Osteocyte (in vitro differentiated cells): ENCODE measurements at regions not wholly inside any gene's neighbourhood (a gene's known extent, or its start where the extent isn't known, plus 50 kb on each side); places are given as distances from the start of the nearest gene placed in this dataset.

Source experiments
- DNase-seq: peaks from one replicate; pipeline ENCODE4 v3.0.0; 2021; ENCODE audit warnings: mixed read lengths; ENCODE audit not compliant: unreplicated experiment; ENCODE audit errors: extremely low spot score
- H3K27ac Mint-ChIP-seq: one replicate; pipeline ENCODE4 v1.8.0; 2021; ENCODE audit warnings: mild to moderate bottlenecking, mixed read lengths; ENCODE audit not compliant: unreplicated experiment
- H3K27me3 Mint-ChIP-seq: one replicate; pipeline ENCODE4 v1.8.0; 2021; ENCODE audit warnings: mixed read lengths; ENCODE audit not compliant: unreplicated experiment
- H3K36me3 Mint-ChIP-seq: one replicate; pipeline ENCODE4 v1.8.0; 2021; ENCODE audit warnings: mixed read lengths; ENCODE audit not compliant: unreplicated experiment
- H3K4me1 Mint-ChIP-seq: one replicate; pipeline ENCODE4 v1.8.0; 2021; ENCODE audit warnings: mixed read lengths; ENCODE audit not compliant: unreplicated experiment
- H3K4me3 Mint-ChIP-seq: one replicate; pipeline ENCODE4 v1.8.0; 2021; ENCODE audit warnings: mild to moderate bottlenecking, moderate library complexity, mixed read lengths; ENCODE audit not compliant: unreplicated experiment
- H3K9me3 Mint-ChIP-seq: one replicate; pipeline ENCODE4 v1.8.0; 2021; ENCODE audit warnings: mixed read lengths; ENCODE audit not compliant: unreplicated experiment
- TF ChIP-seq, protein P1 (sequence below): fragments of 200-600 bp; sonication (generic); IDR thresholded peaks from 2 replicates; pipeline ENCODE4 v1.5.0; 2021; ENCODE audit warnings: antibody characterized with exemption, mild to moderate bottlenecking, moderate library complexity

GRCh38 chr4:164616961-164617360 lies 137.0 kb upstream of the SMIM31 start:
- Mint-ChIP-seq H3K4me3 (no peak overlapping the region), H3K27me3 (peaks cover 19% of the 10 kb centered on the region), H3K36me3 (no peaks in the 10 kb centered on the region), H3K9me3 (no peaks in the 10 kb centered on the region), H3K27ac (no peak overlapping the region), H3K4me1 (peaks cover 7% of the 10 kb centered on the region)
- TF ChIP-seq, protein P1, sequence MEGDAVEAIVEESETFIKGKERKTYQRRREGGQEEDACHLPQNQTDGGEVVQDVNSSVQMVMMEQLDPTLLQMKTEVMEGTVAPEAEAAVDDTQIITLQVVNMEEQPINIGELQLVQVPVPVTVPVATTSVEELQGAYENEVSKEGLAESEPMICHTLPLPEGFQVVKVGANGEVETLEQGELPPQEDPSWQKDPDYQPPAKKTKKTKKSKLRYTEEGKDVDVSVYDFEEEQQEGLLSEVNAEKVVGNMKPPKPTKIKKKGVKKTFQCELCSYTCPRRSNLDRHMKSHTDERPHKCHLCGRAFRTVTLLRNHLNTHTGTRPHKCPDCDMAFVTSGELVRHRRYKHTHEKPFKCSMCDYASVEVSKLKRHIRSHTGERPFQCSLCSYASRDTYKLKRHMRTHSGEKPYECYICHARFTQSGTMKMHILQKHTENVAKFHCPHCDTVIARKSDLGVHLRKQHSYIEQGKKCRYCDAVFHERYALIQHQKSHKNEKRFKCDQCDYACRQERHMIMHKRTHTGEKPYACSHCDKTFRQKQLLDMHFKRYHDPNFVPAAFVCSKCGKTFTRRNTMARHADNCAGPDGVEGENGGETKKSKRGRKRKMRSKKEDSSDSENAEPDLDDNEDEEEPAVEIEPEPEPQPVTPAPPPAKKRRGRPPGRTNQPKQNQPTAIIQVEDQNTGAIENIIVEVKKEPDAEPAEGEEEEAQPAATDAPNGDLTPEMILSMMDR: no peak
- no peak for DNase-seq

GRCh38 chr4:164617426-164617825 lies 136.5 kb upstream of the SMIM31 start:
- peaks cover 7% of the 10 kb centered on the region for H3K4me1 Mint-ChIP-seq
- TF ChIP-seq, protein P1: no peak
- H3K9me3 Mint-ChIP-seq: no peaks in the 10 kb centered on the region
- no peak overlapping the region for H3K4me3 Mint-ChIP-seq
- no peaks in the 10 kb centered on the region for H3K36me3 Mint-ChIP-seq
- peaks cover 19% of the 10 kb centered on the region for H3K27me3 Mint-ChIP-seq
- no peak for DNase-seq
- no peak overlapping the region for H3K27ac Mint-ChIP-seq

DNA sequence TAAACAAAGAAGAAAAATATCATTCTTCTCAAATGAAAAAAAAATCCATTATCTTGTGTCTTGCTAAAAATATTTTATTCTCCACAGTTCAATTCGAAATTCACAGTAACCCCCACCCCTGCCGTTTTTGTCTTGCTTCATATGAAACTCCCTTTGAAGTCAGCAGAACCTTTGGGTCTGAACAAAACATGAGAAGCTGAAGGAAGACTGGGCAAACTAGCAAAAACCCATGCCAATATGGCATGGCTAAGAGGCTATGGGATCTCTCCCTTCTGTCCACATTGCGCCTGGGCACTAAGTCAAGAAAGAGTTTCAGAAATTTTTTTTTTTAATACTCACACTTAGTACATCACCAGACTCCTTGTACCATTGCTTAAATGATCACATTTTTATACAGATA lies 136.0 kb upstream of the SMIM31 start:
- Mint-ChIP-seq H3K27me3 (peaks cover 19% of the 10 kb centered on the region), H3K9me3 (no peaks in the 10 kb centered on the region), H3K4me1 (peaks cover 7% of the 10 kb centered on the region), H3K4me3 (no peak overlapping the region), H3K27ac (no peak overlapping the region), H3K36me3 (no peaks in the 10 kb centered on the region)
- TF ChIP-seq, protein P1: no peak
- DNase-seq: no peak

DNA sequence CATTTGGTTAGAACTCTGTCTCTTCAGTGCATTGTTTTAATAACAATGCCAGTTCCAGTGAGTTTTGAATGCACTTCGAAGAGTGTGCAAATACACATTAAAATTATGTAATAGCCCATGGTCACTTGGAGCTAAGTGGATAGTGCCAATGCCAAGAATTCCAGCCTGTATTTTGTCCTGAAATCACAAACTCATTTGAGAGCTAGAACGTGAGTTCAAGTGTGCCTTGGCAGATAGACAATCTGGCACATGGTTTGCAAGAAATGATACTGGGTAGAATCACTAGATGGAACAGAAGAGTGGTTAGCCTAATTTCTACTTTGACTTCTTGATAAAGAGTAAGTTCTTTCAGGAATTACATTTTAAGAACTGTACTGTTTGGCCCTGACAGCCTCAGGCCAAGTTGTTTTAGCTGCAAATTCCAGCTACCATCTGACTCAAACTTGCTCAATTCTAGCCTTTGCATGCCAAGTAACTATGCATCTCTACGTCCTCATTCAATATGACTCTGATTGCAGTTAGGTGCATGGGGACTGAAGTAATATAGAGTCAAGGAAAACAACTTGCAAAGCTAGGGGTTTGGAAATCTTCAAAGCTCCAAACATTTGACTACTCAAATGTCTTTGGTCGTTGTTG lies 131.9 kb upstream of the SMIM31 start:
- Mint-ChIP-seq H3K27ac (no peak overlapping the region), H3K9me3 (peaks cover 9% of the 10 kb centered on the region), H3K36me3 (no peaks in the 10 kb centered on the region), H3K4me3 (no peak overlapping the region), H3K4me1 (no peaks in the 10 kb centered on the region), H3K27me3 (peaks cover 9% of the 10 kb centered on the region)
- TF ChIP-seq, protein P1: no peak
- no peak for DNase-seq

- Mint-ChIP-seq H3K9me3 (peaks cover 9% of the 10 kb centered on the region), H3K36me3 (no peaks in the 10 kb centered on the region), H3K27me3 (peaks cover 6% of the 10 kb centered on the region), H3K4me3 (no peak overlapping the region), H3K4me1 (no peaks in the 10 kb centered on the region), H3K27ac (no peak overlapping the region)
- TF ChIP-seq, protein P1: no peak
- DNase-seq: no peak
These were observed 130.8 kb upstream of the SMIM31 start for GRCh38 chr4:164623099-164623498.
